Stimulated activated CD4-positive, alpha-beta T cell treated with anti-CD3 and anti-CD28 coated beads, TNF-alpha, amount 100 ng/mL, for 24 hours (primary cell): ENCODE measurements at regions not wholly inside any gene's neighbourhood (a gene's known extent, or its start where the extent isn't known, plus 50 kb on each side); places are given as distances from the start of the nearest gene placed in this dataset.

Experiments used
- DNase-seq, 3 experiments: peaks; one replicate each; pipeline ENCODE4 v3.0.0-alpha.2; 2020; ENCODE audit warnings: low read depth in 3 of 3

GRCh38 chr17:77570565-77570898 lies 388.0 kb upstream of the TNRC6C start:
- no peak for DNase-seq

GRCh38 chr17:77571155-77571981 lies 387.1 kb upstream of the TNRC6C start:
- DNase-seq = peak in 1 of 3 experiments; percentile 5

- no peak for DNase-seq
Measured at GRCh38 chr17:77572065-77572601, 386.4 kb upstream of the TNRC6C start.

- DNase-seq = no peak
Measured at GRCh38 chr17:77572851-77573250, 385.7 kb upstream of the TNRC6C start.

GRCh38 chr17:77577491-77577890 lies 381.0 kb upstream of the TNRC6C start:
- DNase-seq = no peak

- no peak for DNase-seq
Measured at GRCh38 chr17:77579131-77579530, 379.4 kb upstream of the TNRC6C start.

- no peak for DNase-seq
Measured at GRCh38 chr17:77579682-77580081, 378.8 kb upstream of the TNRC6C start.

GRCh38 chr17:77580531-77581270 lies 377.8 kb upstream of the TNRC6C start:
- no peak for DNase-seq

- no peak for DNase-seq
Measured at GRCh38 chr17:77581480-77581879, 377.0 kb upstream of the TNRC6C start.

GRCh38 chr17:77585142-77585860 lies 373.2 kb upstream of the TNRC6C start:
- no peak for DNase-seq

GRCh38 chr17:77590951-77591735 lies 367.4 kb upstream of the TNRC6C start:
- DNase-seq = no peak

- no peak for DNase-seq
Measured at GRCh38 chr17:77592106-77592865, 366.2 kb upstream of the TNRC6C start.

- no peak for DNase-seq
Measured at GRCh38 chr17:77593081-77593480, 365.4 kb upstream of the TNRC6C start.

- no peak for DNase-seq
Measured at GRCh38 chr17:77594416-77595209, 363.9 kb upstream of the TNRC6C start.

- DNase-seq = no peak
Measured at GRCh38 chr17:77596491-77597417, 361.7 kb upstream of the TNRC6C start.

- DNase-seq = no peak
Measured at GRCh38 chr17:77597418-77598240, 360.9 kb upstream of the TNRC6C start.

GRCh38 chr17:77598241-77598620 lies 360.3 kb upstream of the TNRC6C start:
- DNase-seq = no peak

GRCh38 chr17:77599699-77600098 lies 358.8 kb upstream of the TNRC6C start:
- no peak for DNase-seq
